Suprapubic skin (tissue), 3 donors: ENCODE measurements at regions not wholly inside any gene's neighbourhood (a gene's known extent, or its start where the extent isn't known, plus 50 kb on each side); places are given as distances from the start of the nearest gene placed in this dataset.

Source experiments
- POLR2AphosphoS5 ChIP-seq, 3 donors: sonication (generic); formaldehyde crosslinking; IDR thresholded peaks; one replicate each; pipeline ENCODE4 v1.6.1; 2017; ENCODE audit warnings: antibody characterized with exemption in 3 of 3
- TF ChIP-seq, protein P1 (sequence below), 2 donors: fragments of 200-600 bp in 1 of 2; fragments of 450-650 bp in 1 of 2; sonication (generic) in 1 of 2; IDR thresholded peaks; one replicate each; pipeline ENCODE4 v1.5.1; 2016 to 2019; ENCODE audit warnings: antibody characterized with exemption in 2 of 2, mild to moderate bottlenecking in 1 of 2, moderate library complexity in 1 of 2

DNA sequence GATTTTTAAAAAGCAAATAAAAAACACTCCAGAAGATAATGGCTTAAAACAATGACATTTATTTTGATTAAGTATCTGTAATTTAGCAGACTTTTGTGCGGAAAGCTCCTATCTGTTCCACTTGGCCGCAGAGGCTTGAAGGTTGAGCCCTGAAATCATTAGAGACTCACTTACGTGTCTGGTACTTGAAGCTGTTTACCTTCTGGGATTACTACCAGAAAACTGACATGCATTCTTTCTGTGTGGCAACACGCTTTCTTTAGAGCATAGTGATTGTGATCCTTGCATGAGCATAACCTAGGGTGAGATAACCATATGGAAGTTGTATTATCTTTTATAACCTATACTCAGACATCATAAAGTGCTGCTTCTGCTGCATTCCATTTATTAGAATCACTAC, 298.5 kb downstream of the SI start:
- TF ChIP-seq, protein P1, sequence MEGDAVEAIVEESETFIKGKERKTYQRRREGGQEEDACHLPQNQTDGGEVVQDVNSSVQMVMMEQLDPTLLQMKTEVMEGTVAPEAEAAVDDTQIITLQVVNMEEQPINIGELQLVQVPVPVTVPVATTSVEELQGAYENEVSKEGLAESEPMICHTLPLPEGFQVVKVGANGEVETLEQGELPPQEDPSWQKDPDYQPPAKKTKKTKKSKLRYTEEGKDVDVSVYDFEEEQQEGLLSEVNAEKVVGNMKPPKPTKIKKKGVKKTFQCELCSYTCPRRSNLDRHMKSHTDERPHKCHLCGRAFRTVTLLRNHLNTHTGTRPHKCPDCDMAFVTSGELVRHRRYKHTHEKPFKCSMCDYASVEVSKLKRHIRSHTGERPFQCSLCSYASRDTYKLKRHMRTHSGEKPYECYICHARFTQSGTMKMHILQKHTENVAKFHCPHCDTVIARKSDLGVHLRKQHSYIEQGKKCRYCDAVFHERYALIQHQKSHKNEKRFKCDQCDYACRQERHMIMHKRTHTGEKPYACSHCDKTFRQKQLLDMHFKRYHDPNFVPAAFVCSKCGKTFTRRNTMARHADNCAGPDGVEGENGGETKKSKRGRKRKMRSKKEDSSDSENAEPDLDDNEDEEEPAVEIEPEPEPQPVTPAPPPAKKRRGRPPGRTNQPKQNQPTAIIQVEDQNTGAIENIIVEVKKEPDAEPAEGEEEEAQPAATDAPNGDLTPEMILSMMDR (IDR thresholded peaks at IDR 0.05), result no peak
- no peak for TF ChIP-seq POLR2AphosphoS5 (IDR thresholded peaks at IDR 0.05)
